ENCODE measurements at regions not wholly inside any gene's neighbourhood (a gene's known extent, or its start where the extent isn't known, plus 50 kb on each side); places are given as distances from the start of the nearest gene placed in this dataset.

DNA sequence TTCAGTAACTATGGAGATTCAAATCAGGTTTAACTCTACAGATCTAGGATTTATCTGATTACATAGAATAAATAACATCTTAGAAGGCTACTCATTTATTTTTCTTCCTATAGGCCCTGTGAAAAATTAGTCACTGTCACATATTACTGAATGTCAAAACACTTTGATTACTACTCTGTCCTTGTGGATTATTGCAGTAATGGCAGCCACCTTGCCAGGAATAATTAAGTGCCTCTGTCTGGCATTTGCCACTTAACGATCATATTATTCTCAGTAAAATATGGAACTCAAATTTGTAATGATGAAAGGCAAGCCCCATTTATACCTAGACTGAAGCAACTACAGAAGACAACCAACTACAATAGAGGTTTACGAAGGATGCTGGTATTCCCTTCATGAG, 596.3 kb upstream of the ARPP21 start:
- TF ChIP-seq, protein P1, sequence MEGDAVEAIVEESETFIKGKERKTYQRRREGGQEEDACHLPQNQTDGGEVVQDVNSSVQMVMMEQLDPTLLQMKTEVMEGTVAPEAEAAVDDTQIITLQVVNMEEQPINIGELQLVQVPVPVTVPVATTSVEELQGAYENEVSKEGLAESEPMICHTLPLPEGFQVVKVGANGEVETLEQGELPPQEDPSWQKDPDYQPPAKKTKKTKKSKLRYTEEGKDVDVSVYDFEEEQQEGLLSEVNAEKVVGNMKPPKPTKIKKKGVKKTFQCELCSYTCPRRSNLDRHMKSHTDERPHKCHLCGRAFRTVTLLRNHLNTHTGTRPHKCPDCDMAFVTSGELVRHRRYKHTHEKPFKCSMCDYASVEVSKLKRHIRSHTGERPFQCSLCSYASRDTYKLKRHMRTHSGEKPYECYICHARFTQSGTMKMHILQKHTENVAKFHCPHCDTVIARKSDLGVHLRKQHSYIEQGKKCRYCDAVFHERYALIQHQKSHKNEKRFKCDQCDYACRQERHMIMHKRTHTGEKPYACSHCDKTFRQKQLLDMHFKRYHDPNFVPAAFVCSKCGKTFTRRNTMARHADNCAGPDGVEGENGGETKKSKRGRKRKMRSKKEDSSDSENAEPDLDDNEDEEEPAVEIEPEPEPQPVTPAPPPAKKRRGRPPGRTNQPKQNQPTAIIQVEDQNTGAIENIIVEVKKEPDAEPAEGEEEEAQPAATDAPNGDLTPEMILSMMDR (IDR thresholded peaks at IDR 0.05; ENCODE audit: insufficient read depth, low read depth, low read length, missing control alignments), result no peak
- no peak overlapping the region for H3K4me3 ChIP-seq (ENCODE audit: low read depth, low read length)
- no peak for DNase-seq (ENCODE audit: low read depth)

DNA sequence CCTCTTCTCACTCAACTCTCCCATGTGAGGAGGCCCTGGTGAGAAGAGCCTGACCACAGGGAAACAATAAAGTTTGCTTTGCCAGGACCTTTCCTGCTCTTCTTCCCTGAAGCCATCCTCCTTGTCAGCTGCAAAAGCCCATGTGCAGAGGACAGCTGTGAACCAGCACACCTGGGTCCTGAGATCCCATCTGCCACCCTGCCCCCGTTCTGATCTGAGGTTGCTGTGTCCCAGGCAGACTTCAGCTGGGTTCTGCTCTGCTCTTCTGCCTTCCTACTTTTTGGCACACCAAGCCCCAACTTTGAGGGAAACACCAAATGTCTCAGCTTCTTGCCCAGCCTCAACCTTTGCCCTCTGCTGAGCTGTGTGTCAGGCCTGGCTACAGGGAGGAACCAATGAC, 595.1 kb upstream of the ARPP21 start:
- no peak for DNase-seq (ENCODE audit: low read depth)
- H3K4me3 ChIP-seq (ENCODE audit: low read depth, low read length), result no peak overlapping the region
- TF ChIP-seq, protein P1 (IDR thresholded peaks at IDR 0.05; ENCODE audit: insufficient read depth, low read depth, low read length, missing control alignments), result no peak

DNA sequence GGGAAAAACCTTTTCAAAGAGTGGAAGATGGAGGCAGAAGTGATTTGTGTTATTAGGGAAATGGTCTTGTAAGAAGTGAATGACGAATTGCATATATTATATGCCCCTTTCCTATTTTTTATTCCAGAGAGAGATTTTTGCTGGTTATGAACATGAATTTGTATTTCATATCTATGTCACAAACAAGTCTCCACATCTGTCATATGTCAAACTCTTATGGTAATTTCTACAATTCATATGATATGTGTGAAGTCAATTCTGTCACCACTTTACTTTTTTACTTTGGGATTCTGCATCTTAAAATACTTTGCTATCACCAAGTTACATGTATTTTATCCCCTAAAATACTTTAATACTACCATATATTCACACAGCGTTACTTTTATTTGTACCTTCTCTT, 594.2 kb upstream of the ARPP21 start:
- TF ChIP-seq, protein P1 (IDR thresholded peaks at IDR 0.05; ENCODE audit: insufficient read depth, low read depth, low read length, missing control alignments), result no peak
- no peak for DNase-seq (ENCODE audit: low read depth)
- no peak overlapping the region for H3K4me3 ChIP-seq (ENCODE audit: low read depth, low read length)

DNA sequence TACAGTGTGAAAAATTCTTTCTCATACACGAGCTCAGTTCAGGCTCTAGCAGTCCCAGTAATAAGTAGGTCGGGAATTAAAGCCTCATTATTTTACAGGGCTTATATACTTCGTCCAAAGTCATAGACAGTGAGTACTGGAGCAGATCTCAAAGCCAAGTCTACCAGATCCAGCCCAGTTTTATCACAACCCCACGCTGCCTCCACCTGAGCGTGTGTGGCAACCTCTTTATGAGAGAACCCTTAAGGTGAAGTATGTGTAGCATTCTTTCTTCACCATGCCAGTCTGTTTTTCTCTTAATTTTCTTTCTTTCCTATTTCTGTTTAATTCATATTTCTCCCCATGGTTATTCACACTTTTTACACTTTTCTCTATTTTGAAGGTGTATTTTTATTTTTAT, 574.6 kb upstream of the ARPP21 start:
- DNase-seq (ENCODE audit: low read depth), result no peak
- TF ChIP-seq, protein P1 (IDR thresholded peaks at IDR 0.05; ENCODE audit: insufficient read depth, low read depth, low read length, missing control alignments), result no peak
- H3K4me3 ChIP-seq (ENCODE audit: low read depth, low read length), result no peak overlapping the region

DNA sequence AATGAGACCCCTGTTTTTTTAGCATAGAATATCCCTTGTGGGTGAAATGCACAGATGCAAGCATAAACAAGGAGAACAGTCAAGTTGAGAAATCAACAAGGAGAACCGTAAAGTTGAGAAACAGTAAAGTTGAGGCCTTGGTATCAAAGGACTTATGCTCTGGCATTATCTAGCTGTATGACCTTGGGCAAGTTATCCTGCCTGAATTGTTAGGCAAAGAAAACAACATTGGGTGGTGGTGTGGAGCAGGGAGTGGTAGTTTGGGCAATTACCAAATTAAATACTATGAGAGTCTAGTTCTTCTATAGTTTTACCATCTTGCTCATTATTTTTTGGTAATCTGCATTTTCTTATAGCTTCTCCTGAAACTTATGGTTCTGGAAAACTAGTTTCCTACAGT, 573.4 kb upstream of the ARPP21 start:
- no peak for DNase-seq (ENCODE audit: low read depth)
- H3K4me3 ChIP-seq (ENCODE audit: low read depth, low read length), result no peak overlapping the region
- TF ChIP-seq, protein P1 (IDR thresholded peaks at IDR 0.05; ENCODE audit: insufficient read depth, low read depth, low read length, missing control alignments), result no peak

DNA sequence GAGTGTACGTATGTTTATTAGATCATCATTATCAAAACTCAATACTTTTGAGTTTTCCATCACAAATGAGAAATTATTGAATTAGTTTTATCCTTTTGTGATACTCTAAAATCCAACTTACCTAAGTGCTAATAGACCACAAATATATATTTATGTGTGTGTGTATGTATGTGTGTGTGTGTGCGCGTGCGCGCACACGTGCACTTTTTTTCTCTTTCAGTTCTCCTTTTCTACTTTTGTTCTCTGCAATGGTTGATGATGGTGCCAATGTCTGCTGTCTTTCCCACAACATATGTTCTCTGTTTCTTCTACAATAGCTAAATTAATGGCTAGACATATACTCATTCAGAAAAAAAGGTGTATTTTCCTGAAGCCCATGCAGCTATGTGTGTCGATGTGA, 571.6 kb upstream of the ARPP21 start:
- TF ChIP-seq, protein P1 (IDR thresholded peaks at IDR 0.05; ENCODE audit: insufficient read depth, low read depth, low read length, missing control alignments), result no peak
- H3K4me3 ChIP-seq (ENCODE audit: low read depth, low read length), result no peak overlapping the region
- peak; percentile 2 for DNase-seq (ENCODE audit: low read depth)

DNA sequence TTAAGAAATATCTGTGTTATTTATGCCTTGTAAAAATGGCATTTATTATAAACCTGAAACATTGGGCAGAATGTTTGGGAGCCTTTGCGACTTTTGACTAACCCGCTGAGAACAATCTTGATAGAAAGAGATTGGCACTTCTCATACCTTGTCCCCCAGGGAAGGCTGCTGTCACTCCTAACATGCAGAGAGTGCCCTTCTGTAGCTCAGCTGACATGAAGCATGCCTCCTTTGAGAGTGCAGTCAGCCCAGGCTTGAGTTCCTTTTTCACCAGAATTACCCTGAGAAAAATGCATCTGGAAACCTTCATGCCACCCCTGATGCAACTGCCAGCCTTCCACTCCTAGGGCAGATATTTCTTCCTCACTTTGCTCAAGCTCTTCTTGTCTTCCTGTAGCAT, 569.2 kb upstream of the ARPP21 start:
- no peak for DNase-seq (ENCODE audit: low read depth)
- no peak overlapping the region for H3K4me3 ChIP-seq (ENCODE audit: low read depth, low read length)
- TF ChIP-seq, protein P1 (IDR thresholded peaks at IDR 0.05; ENCODE audit: insufficient read depth, low read depth, low read length, missing control alignments), result no peak
